Hypothalamus (tissue), 51 donors: ENCODE measurements at regions not wholly inside any gene's neighbourhood (a gene's known extent, or its start where the extent isn't known, plus 50 kb on each side); places are given as distances from the start of the nearest gene placed in this dataset.

Experiments
- DNase-seq, 51 donors: peaks; one replicate each; lab custom pipeline; 2025; lab: John Stamatoyannopoulos, UW

DNA sequence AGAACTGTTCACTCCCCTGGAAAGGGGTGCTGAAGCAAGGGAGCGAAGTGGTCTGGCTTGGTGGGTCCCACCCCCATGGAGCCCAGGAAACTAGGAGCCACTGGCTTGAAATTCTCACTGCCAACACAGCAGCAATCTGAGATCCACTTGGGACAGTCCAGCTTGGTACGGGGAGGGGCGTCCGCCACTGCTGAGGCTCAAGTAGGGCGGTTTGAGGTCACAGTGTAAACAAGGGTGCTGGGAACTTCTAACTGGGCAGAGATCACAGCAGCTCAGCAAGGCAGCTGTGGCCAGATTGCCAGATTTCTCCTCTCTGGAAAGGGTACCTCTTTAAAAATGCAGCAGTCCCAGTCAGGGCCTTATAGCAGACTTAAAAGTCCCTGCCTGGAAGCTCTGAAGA, 53.9 kb upstream of the GALNTL6 start:
- DNase-seq = no peak

- no peak for DNase-seq
Measured at GRCh38 chr4:171751538-171751937, 61.7 kb upstream of the GALNTL6 start.

GRCh38 chr4:171746418-171746817, 66.8 kb upstream of the GALNTL6 start:
- DNase-seq = no peak

DNA sequence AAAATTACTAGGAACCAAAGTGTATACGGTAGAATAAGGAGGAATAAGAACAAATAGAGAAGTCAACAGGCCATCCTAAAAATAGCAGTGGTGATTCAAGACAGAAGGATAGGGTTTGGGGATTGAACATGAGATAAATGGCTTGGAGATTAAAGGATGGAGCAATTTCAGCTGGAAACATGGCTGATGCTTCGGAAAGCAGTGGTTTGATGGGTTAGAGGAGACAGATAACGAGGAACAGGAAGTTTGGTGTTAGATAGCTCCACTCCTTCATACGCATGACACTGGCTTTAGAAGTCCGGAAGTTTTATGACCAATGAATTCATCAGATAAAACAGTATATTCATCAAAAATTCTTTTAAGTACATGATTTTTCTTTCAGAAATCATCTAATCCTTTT, 70.8 kb upstream of the GALNTL6 start:
- DNase-seq = no peak

DNA sequence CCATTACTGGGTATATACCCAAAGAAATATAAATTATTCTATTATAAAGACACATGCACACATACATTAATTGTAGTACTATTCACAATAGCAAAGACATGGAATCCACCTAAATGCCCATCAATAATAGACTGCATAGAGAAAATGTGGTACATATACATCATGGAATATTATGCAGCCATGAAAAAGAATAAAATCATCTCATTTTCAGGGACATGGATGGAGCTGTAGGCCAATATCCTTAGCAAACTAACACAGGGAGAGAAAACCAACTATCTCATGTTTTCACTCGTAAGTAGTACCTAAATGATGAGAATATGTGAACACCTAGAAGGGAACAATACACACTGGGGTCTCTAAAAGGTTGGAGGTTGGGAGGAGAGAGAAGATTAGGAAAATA, 86.0 kb upstream of the GALNTL6 start:
- DNase-seq = no peak

- DNase-seq = no peak
Measured at GRCh38 chr4:171721937-171722336, 91.3 kb upstream of the GALNTL6 start.

- no peak for DNase-seq
Measured at GRCh38 chr4:171719691-171720090, 93.5 kb upstream of the GALNTL6 start.

- no peak for DNase-seq
Measured at GRCh38 chr4:171718665-171719064, 94.5 kb upstream of the GALNTL6 start.

DNA sequence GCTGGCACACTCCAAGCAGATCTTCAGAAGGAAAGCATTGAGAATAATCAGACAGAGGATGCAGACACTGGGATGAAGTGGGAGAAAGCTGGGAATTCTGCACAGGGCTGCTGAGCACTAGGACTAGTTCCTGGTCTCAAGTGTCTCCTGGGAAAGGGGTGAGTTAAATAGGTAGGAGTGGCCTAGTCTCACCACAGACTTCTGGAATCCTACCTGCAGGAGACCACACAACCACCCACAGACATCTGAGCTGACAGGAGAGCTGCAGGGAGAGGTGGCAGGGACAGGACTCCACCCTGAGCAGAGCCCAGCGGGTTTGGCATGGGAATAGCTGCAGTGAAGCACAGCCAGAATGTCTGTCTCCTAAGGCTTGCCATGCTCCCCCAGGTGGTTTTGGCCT, 95.1 kb upstream of the GALNTL6 start:
- no peak for DNase-seq

DNA sequence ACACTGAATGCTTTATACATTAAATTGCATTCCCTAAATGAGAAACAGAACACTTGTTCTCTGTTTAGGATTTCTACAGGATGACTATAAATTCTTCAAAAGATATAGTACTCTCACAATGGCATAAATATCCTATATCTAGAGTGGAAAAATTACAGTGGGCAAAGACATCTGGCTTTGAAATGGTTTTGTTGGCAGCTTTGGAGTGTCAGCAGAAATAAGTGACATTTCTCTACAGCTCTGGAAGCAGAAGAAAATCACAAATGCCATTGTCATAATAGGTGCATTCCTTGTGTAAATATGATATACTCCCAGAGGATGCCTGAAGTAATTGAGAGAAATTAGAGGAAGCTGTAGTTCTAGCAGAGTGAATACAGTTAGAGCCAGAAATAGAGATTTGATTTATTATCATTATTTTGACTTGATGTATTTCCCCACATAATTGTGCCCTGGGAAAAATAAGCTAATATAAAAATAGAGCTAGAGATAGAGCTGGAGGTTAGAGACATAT, 95.9 kb upstream of the GALNTL6 start:
- no peak for DNase-seq

GRCh38 chr4:171715973-171716372, 97.2 kb upstream of the GALNTL6 start:
- no peak for DNase-seq

GRCh38 chr4:171714791-171715454, 98.3 kb upstream of the GALNTL6 start:
- no peak for DNase-seq

- no peak for DNase-seq
Measured at GRCh38 chr4:171710743-171711142, 102.5 kb upstream of the GALNTL6 start.

GRCh38 chr4:171676555-171677215, 136.5 kb upstream of the GALNTL6 start:
- no peak for DNase-seq

- DNase-seq = no peak
Measured at GRCh38 chr4:171674781-171675180, 138.4 kb upstream of the GALNTL6 start.

GRCh38 chr4:171668403-171668802, 144.8 kb upstream of the GALNTL6 start:
- DNase-seq = no peak

DNA sequence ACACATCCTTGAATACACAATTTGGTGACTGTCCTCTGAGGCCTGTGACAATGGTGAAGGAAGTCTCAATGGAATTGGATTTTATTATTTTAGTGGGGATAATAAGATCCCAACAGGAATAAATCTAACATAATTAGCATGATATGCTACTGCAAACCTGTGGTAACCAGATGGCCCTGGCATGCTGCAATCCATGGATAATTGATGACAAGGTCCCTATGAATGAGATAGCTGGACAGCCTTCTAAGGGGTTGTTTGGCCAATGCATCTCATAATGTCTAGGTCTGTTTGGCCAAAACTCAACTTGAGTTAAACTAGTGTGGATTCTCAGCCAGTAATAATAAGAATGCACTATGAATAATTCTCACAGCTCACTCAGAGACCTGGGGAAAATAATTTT, 145.3 kb upstream of the GALNTL6 start:
- no peak for DNase-seq

- DNase-seq = no peak
Measured at GRCh38 chr4:171651071-171651470, 162.1 kb upstream of the GALNTL6 start.

GRCh38 chr4:171650543-171650942, 162.7 kb upstream of the GALNTL6 start:
- no peak for DNase-seq

- no peak for DNase-seq
Measured at GRCh38 chr4:171648926-171649325, 164.3 kb upstream of the GALNTL6 start.

- DNase-seq = no peak
Measured at GRCh38 chr4:171646984-171647383, 166.2 kb upstream of the GALNTL6 start.

GRCh38 chr4:171644430-171645057, 168.7 kb upstream of the GALNTL6 start:
- no peak for DNase-seq
